Lung (tissue), 11 donors: ENCODE measurements at regions not wholly inside any gene's neighbourhood (a gene's known extent, or its start where the extent isn't known, plus 50 kb on each side); places are given as distances from the start of the nearest gene placed in this dataset.

Source experiments
- ATAC-seq: fragments of 200-7000 bp; cut with Tn5 transposase; one replicate; pipeline ENCODE4 v1.9.1; 2020; ENCODE audit warnings: moderate number of reproducible peaks; ENCODE audit not compliant: insufficient read depth, low FRiP score
- DNase-seq, 3 donors: peaks; one replicate each; pipeline ENCODE4 v3.0.0-alpha.2; 2013 to 2017
- H3K27ac ChIP-seq, 2 donors: one replicate each; pipeline ENCODE4 v1.5.1; 2013; ENCODE audit warnings: mild to moderate bottlenecking in 2 of 2, moderate library complexity in 2 of 2, control low read depth in 1 of 2, inconsistent platforms in 1 of 2, low read depth in 1 of 2, low read length in 1 of 2
- H3K27me3 ChIP-seq, 3 donors: one replicate each; pipeline ENCODE4 v1.5.1; 2013; ENCODE audit warnings: low read length in 2 of 3; ENCODE audit not compliant: control insufficient read depth in 3 of 3, insufficient read depth in 3 of 3
- H3K36me3 ChIP-seq, 4 donors: one replicate each; pipeline ENCODE4 v1.5.1; 2013; ENCODE audit warnings: low read length in 4 of 4, mild to moderate bottlenecking in 1 of 4, moderate library complexity in 1 of 4; ENCODE audit not compliant: control insufficient read depth in 4 of 4, insufficient read depth in 4 of 4
- H3K4me1 ChIP-seq, 5 donors: one replicate each; pipeline ENCODE4 v1.5.1; 2013; ENCODE audit warnings: low read length in 5 of 5, mild to moderate bottlenecking in 2 of 5, moderate library complexity in 1 of 5; ENCODE audit not compliant: control insufficient read depth in 5 of 5, insufficient read depth in 5 of 5
- H3K4me3 ChIP-seq: one replicate; pipeline ENCODE4 v1.5.1; 2013; ENCODE audit warnings: mild to moderate bottlenecking, control low read depth, moderate library complexity
- H3K9ac ChIP-seq, 2 donors: one replicate each; pipeline ENCODE4 v1.5.1; 2013; ENCODE audit warnings: low read length in 2 of 2, control low read depth in 1 of 2; ENCODE audit not compliant: insufficient read depth in 1 of 2
- H3K9me3 ChIP-seq, 4 donors: one replicate each; pipeline ENCODE4 v1.5.1; 2013; ENCODE audit warnings: low read length in 3 of 4, mild to moderate bottlenecking in 1 of 4, moderate library complexity in 1 of 4; ENCODE audit not compliant: control insufficient read depth in 4 of 4, insufficient read depth in 3 of 4
- WGBS, 2 donors: extraction: QIAGEN DNeasy Blood & Tissue Kit; methylation state at CpG; one replicate each; pipeline ENCODE4 v1.1.7; 2013; 5-methylcytosine and 5-hydroxymethylcytosine counted together
- TF ChIP-seq, protein P1 (sequence below): IDR thresholded peaks from 2 replicates; pipeline ENCODE4 v1.5.1; 2012; ENCODE audit warnings: mild to moderate bottlenecking; ENCODE audit errors: control extremely low read depth, extremely low read depth
- donor health status: control.
- donor health status: control.
- donor health status: Bipolar disorder and iron deficiency.
- donor health status: healthy.
- donor health status: DM: yes; HTN: yes; CAD: no.

- H3K27ac ChIP-seq: no peak overlapping the region
- DNase-seq (no peak), ATAC-seq (no peak)
- H3K9ac ChIP-seq: no peak overlapping the region
- no peak overlapping the region for H3K4me3 ChIP-seq
- WGBS, 2 donors: 78 to 85% methylated on average over 2 of the region's 2 CpGs
- no peaks in the 10 kb centered on the region for H3K27me3 ChIP-seq
- H3K36me3 ChIP-seq: no peaks in the 10 kb centered on the region
- peaks cover 0 to 3% (median 0%) of the 10 kb centered on the region in 4 donors for H3K9me3 ChIP-seq
- TF ChIP-seq, protein P1, sequence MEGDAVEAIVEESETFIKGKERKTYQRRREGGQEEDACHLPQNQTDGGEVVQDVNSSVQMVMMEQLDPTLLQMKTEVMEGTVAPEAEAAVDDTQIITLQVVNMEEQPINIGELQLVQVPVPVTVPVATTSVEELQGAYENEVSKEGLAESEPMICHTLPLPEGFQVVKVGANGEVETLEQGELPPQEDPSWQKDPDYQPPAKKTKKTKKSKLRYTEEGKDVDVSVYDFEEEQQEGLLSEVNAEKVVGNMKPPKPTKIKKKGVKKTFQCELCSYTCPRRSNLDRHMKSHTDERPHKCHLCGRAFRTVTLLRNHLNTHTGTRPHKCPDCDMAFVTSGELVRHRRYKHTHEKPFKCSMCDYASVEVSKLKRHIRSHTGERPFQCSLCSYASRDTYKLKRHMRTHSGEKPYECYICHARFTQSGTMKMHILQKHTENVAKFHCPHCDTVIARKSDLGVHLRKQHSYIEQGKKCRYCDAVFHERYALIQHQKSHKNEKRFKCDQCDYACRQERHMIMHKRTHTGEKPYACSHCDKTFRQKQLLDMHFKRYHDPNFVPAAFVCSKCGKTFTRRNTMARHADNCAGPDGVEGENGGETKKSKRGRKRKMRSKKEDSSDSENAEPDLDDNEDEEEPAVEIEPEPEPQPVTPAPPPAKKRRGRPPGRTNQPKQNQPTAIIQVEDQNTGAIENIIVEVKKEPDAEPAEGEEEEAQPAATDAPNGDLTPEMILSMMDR: no peak
- H3K4me1 ChIP-seq: no peaks in the 10 kb centered on the region
Observed at GRCh38 chr3:135622215-135622614, 343.3 kb upstream of the PPP2R3A start.

DNA sequence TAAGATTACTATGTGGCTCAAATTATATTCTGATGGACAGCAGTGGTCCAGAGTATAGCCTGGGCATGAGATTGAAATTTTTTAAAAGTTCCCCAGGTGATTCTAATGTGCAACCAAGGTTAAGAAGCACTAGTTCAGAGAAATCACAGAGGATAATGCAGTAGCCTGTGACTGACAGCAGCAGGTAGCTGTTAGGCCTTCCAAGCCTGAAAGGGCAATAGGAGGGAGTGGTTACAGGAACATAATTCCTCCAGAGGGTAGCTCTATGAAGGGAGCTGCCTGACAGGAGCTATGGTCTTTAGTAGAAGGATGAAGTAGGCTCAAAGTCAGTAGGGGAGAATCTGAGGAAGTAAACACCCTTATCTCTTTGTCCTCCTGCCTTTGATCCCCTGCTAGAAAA, 342.9 kb upstream of the PPP2R3A start:
- Histone ChIP-seq H3K27me3 (no peaks in the 10 kb centered on the region), H3K36me3 (no peaks in the 10 kb centered on the region), H3K27ac (no peak overlapping the region), H3K4me3 (no peak overlapping the region), H3K4me1 (no peaks in the 10 kb centered on the region), H3K9ac (no peak overlapping the region), H3K9me3 (peaks cover 0 to 3% (median 0%) of the 10 kb centered on the region in 4 donors)
- no peak for ATAC-seq
- TF ChIP-seq, protein P1: no peak
- DNase-seq: no peak

GRCh38 chr3:135623558-135623957, 342.0 kb upstream of the PPP2R3A start:
- TF ChIP-seq, protein P1: no peak
- Histone ChIP-seq H3K27ac (no peak overlapping the region), H3K36me3 (no peaks in the 10 kb centered on the region), H3K4me1 (no peaks in the 10 kb centered on the region), H3K9ac (no peak overlapping the region), H3K9me3 (peaks cover 0 to 3% (median 0%) of the 10 kb centered on the region in 4 donors), H3K4me3 (no peak overlapping the region), H3K27me3 (no peaks in the 10 kb centered on the region)
- WGBS, 2 donors: 82 to 85% methylated on average over 2 of the region's 2 CpGs
- DNase-seq: no peak
- no peak for ATAC-seq

DNA sequence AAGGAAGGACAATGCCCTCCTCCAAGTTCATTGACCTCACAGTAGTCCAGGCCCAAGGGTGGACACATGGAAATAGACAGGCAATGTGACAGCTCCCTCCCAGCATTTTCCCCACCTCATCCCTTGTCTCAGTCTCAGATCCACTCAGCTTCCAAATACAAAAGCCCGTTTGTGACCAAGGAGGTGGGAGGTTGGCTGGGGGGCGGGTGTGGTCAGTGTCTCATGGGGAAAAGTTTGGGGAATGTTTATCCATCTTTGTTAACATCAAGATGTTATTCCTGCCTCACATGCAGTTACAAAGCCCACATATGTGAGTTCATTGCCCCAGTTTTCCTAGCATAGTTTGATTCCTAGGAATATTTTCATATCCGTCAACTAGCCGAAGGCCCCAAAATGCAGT, 338.5 kb upstream of the PPP2R3A start:
- Histone ChIP-seq H3K27ac (no peak overlapping the region), H3K4me3 (no peak overlapping the region), H3K9ac (no peak overlapping the region), H3K9me3 (no peaks in the 10 kb centered on the region), H3K4me1 (no peaks in the 10 kb centered on the region), H3K27me3 (no peaks in the 10 kb centered on the region), H3K36me3 (no peaks in the 10 kb centered on the region)
- WGBS, 2 donors: 85 to 87% methylated on average over 4 of the region's 4 CpGs
- TF ChIP-seq, protein P1: no peak
- DNase-seq (no peak), ATAC-seq (no peak)
